ENCODE measurements at regions not wholly inside any gene's neighbourhood (a gene's known extent, or its start where the extent isn't known, plus 50 kb on each side); places are given as distances from the start of the nearest gene placed in this dataset.
"Not testable (repeated sequence)": the region's sequence is repeated elsewhere in the genome, so short reads cannot be mapped to it uniquely, and the experiment has no call there.

DNA sequence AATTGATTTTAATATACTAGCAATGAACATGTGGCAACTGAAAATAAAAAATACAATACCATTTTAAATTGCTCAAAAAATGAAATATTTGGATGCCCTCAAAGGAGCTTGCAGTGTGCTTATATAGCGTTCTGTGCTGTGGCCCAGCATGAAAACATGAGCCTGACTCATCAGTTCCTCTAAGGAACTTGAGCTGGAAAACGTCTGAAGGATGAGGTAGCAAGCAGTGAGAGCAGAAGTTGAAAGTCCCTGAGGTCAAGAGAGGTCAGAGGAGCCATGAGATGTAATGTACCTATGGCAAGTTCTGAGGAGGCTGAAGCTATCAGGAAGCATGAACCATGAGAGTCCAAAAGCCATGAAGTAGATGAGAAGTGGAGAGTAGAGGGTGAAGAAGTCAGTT lies 59.7 kb downstream of the HMGB3 start:
- H3K4me3 ChIP-seq, result no peak overlapping the region
- H3K27ac ChIP-seq, result no peak overlapping the region
- no peak for DNase-seq (ENCODE audit: low spot score)
- TF ChIP-seq, protein P1, sequence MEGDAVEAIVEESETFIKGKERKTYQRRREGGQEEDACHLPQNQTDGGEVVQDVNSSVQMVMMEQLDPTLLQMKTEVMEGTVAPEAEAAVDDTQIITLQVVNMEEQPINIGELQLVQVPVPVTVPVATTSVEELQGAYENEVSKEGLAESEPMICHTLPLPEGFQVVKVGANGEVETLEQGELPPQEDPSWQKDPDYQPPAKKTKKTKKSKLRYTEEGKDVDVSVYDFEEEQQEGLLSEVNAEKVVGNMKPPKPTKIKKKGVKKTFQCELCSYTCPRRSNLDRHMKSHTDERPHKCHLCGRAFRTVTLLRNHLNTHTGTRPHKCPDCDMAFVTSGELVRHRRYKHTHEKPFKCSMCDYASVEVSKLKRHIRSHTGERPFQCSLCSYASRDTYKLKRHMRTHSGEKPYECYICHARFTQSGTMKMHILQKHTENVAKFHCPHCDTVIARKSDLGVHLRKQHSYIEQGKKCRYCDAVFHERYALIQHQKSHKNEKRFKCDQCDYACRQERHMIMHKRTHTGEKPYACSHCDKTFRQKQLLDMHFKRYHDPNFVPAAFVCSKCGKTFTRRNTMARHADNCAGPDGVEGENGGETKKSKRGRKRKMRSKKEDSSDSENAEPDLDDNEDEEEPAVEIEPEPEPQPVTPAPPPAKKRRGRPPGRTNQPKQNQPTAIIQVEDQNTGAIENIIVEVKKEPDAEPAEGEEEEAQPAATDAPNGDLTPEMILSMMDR (IDR thresholded peaks at IDR 0.05), result no peak

DNA sequence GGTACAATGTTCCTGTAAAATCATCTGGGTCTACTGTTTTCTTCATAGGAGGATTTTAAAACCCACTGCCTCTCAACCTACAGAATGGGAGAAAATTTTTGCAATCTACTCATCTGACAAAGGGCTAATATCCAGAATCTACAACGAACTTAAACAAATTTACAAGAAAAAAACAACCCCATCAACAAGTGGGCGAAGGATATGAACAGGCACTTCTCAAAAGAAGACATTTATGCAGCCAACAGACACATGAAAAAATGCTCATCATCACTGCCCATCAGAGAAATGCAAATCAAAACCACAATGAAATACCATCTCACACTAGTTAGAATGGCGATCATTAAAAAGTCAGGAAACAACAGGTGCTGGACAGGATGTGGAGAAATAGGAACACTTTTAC lies 83.2 kb downstream of the HMGB3 start:
- not testable (repeated sequence) for DNase-seq (ENCODE audit: low spot score)

DNA sequence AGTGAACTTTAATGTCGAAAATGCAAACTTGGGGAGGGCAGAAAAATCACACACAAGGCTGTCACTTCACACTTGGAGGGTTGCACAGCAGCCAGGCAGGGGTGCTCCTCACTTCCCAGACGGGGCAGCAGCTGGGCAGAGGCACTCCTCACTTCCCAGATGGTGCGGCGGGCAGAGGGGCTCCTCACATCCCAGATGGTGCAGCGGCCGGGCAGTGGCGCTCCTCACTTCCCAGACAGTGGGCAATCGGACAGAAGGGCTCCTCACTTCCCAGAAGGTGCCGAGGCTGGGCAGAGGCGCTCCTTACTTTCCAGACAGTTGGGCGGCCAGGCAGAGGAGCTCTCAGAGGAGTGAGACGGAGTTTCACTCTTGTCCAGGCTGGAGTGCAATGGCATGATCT lies 90.6 kb downstream of the HMGB3 start:
- TF ChIP-seq, protein P1 (IDR thresholded peaks at IDR 0.05), result no peak
- DNase-seq (ENCODE audit: low spot score), result no peak
- Histone ChIP-seq H3K4me3 (no peak overlapping the region), H3K27ac (no peak overlapping the region)

More for the DNA sequence above, 83.2 kb downstream of the HMGB3 start:
- not testable (repeated sequence) for H3K27ac ChIP-seq, H3K4me3 ChIP-seq

DNA sequence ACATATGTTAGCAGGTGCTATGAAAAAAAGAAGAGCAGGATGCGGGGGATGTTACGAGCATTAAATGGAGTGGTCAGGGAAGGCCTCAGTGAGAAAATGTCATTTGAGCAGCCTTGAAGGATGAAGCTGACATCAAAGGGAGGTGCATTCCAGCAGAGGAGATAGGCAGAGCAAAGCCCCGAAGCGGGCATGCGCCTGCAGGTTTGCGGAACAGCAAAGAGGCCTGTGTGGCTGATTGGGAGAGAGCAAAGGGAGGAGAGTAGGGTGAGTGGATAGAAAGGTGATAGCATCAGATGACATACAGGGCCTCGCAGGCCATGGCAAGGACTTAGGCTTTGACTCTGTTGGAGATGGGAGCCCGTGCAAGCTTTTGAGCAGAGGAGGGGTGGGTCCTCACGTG lies 95.4 kb upstream of the GPR50 start:
- Histone ChIP-seq H3K4me3 (no peak overlapping the region), H3K27ac (no peak overlapping the region)
- no peak for DNase-seq (ENCODE audit: low spot score)
- TF ChIP-seq, protein P1 (IDR thresholded peaks at IDR 0.05), result no peak

DNA sequence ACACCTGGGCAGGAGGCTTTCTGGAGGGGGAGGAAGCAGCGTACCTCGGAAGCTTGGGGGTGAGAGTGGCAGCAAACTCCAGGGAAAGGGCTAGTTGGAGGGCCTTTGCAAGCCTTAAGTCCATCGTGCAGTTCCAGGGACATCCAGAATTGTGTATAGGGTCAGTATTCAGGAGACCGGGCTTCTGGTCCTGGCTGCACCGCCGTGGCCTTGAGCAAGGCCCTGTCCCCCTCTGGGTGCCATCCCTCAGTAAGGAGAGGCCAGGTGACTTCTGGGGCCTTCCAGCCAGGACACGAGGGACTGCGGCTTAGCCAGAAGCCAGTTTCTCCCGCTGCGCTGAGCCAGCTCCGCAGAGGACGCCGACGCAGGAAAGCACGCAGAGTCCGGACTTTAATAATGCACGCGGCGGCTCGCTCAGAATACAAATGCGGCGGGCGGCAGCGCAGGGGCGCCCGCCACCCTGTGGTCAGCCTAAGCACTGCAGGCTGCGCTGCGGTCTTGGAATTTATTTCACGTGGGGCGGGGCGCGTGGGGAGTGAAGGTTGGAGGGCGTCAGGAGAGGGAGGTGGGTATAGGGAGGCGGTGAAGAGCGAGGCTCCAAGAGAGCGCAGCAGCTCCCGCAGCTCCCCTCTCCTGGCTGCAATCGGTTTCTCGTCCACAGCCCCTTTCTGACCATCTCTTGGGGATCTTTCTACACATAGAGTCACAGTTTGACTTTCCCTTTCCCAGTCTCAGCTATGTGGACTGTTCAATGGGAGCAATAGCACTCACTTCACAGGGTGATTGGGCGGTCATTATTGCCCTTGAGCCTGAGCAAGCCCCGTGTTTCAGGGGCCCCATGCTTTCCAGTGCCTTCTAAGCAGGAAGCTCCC lies 94.1 kb upstream of the GPR50 start:
- no peak for DNase-seq (ENCODE audit: low spot score)
- H3K27ac ChIP-seq, result no peak overlapping the region
- H3K4me3 ChIP-seq, result peak overlapping the region; percentile 41
- TF ChIP-seq, protein P1 (IDR thresholded peaks at IDR 0.05), result peak; percentile 92

DNA sequence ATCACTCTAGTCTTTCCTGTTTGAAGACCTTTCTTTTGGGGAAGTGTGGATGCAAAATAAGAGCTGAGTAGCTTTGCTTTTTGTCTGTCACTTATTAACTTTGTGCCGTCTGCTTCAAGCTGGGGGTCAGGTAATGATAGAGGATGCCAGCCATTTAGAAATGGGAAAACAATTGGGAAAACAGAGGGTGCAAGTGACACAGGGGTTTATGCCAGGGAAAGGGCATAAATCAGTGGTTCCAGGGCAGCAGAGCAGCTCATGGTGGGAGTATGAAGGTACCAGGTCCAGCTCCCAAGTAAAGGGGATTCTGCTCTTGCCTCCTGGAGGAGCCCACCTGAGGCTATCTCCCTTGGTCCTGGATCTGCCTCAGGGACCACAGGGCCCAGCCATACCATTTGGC lies 91.9 kb upstream of the GPR50 start:
- H3K27ac ChIP-seq, result no peak overlapping the region
- no peak overlapping the region for H3K4me3 ChIP-seq
- TF ChIP-seq, protein P1 (IDR thresholded peaks at IDR 0.05), result no peak
- DNase-seq (ENCODE audit: low spot score), result no peak

DNA sequence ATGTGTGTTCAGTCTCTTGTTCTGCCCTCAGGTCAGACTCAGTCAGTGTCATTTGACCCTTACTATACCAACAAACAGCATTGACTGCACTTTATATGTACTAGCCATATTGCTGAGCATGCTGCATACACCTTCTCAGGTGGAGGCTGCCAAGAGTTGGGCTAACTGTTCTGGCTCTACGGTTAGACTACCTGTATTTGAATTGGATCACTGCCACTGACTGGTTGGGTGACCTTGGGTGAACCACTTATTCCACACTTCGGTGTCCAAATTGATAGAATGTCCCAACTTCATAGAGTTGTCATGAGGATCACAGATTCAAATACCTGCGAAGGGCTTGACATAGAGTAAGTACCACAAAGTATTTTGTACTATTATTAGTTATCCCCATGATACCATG lies 91.2 kb upstream of the GPR50 start:
- H3K27ac ChIP-seq, result no peak overlapping the region
- TF ChIP-seq, protein P1 (IDR thresholded peaks at IDR 0.05), result no peak
- DNase-seq (ENCODE audit: low spot score), result no peak
- H3K4me3 ChIP-seq, result no peak overlapping the region

All from coronary artery (tissue), 2 donors.